HepG2 (cell line): ENCODE measurements at regions not wholly inside any gene's neighbourhood (a gene's known extent, or its start where the extent isn't known, plus 50 kb on each side); places are given as distances from the start of the nearest gene placed in this dataset.

Experiments
- ATAC-seq: fragments of 200-7000 bp; cut with Tn5 transposase; 3 replicates; pipeline ENCODE4 v1.9.1; 2020; ENCODE audit warnings: mild to moderate bottlenecking, moderate library complexity
- BruUV-seq: library from RNA; stranded (reverse); fragments of 400-500 nt; replicated peaks from 2 replicates; lab custom pipeline; 2021; lab: Mats Ljungman, UMichigan
- CTCF ChIA-PET: fragments of 300-600 bp; formaldehyde crosslinking; extraction: SDS; loops from one replicate; lab custom pipeline; 2021; ENCODE audit warnings: low total read pairs, inconsistent platforms, low intra/inter-chr PET ratio; lab: Yijun Ruan, JAX
- POLR2A ChIA-PET: fragments of 350-600 bp; sonication (Branson Sonifier 250); formaldehyde crosslinking; loops from one replicate; lab custom pipeline; 2020; ENCODE audit warnings: antibody characterized with exemption, inconsistent platforms; lab: Yijun Ruan, JAX
- DNase-seq: peaks from one replicate; pipeline ENCODE4 v3.0.0-alpha.2; 2015; ENCODE audit warnings: low spot score
- FAIRE-seq: peaks from 3 replicates; lab custom pipeline; 2011; peaks lifted over from hg19 to GRCh38; lab: Jason Lieb, UNC
- H2AFZ ChIP-seq: one replicate; pipeline ENCODE4 v1.6.1; 2011; ENCODE audit warnings: low read length, inconsistent platforms
- H3K27ac ChIP-seq: fragments of 300-600 bp; 3 replicates; pipeline ENCODE4 v1.8.0; 2011; ENCODE audit warnings: mixed run types, mild to moderate bottlenecking, mixed read lengths, low read length, inconsistent platforms; ENCODE audit not compliant: insufficient read depth; ENCODE audit errors: extremely low read length
- H3K27me3 ChIP-seq, 2 experiments: fragments of 200-600 bp in 1 of 2; 2 replicates in 1 of 2; 3 replicates in 1 of 2; pipeline versions ENCODE4 v1.6.0 to v1.8.0; 2011; ENCODE audit warnings: low read length in 2 of 2, mild to moderate bottlenecking in 2 of 2, moderate library complexity in 2 of 2, inconsistent platforms in 1 of 2; ENCODE audit not compliant: insufficient read depth in 2 of 2, control insufficient read depth in 1 of 2
- H3K36me3 ChIP-seq, 2 experiments: fragments of 200-600 bp in 1 of 2; replicated peaks in 1 of 2; 2 replicates in 1 of 2; 3 replicates in 1 of 2; pipeline versions ENCODE4 v1.5.1 to v1.8.0; 2011; ENCODE audit warnings: low read length in 2 of 2, inconsistent platforms in 1 of 2; ENCODE audit not compliant: insufficient read depth in 2 of 2, control insufficient read depth in 1 of 2
- H3K4me1 ChIP-seq: 2 replicates; pipeline ENCODE4 v1.5.1; 2012; ENCODE audit warnings: low read length, inconsistent platforms; ENCODE audit not compliant: insufficient read depth
- H3K4me2 ChIP-seq: 2 replicates; pipeline ENCODE4 v1.6.0; 2011; ENCODE audit warnings: low read depth, low read length, inconsistent platforms
- H3K4me3 ChIP-seq, 3 experiments: fragments of 200-600 bp in 1 of 3; sonication (generic), shearing (Covaris generic) in 1 of 3; replicated peaks in 1 of 3; 2 replicates each; pipeline ENCODE4 v1.5.1; 2011 to 2016; ENCODE audit warnings: low read length in 3 of 3, inconsistent platforms in 2 of 3, low read depth in 2 of 3, mild to moderate bottlenecking in 2 of 3, control low read depth in 1 of 3, mixed read lengths in 1 of 3; ENCODE audit not compliant: insufficient read depth in 1 of 3
- H3K79me2 ChIP-seq: one replicate; pipeline ENCODE4 v1.6.1; 2011; ENCODE audit warnings: low read length, inconsistent platforms; ENCODE audit not compliant: insufficient read depth
- H3K9ac ChIP-seq: 2 replicates; pipeline ENCODE4 v1.6.0; 2011; ENCODE audit warnings: mild to moderate bottlenecking, low read depth, low read length, inconsistent platforms; ENCODE audit not compliant: insufficient read depth
- H3K9me3 ChIP-seq: 2 replicates; pipeline ENCODE4 v1.5.1; 2012; ENCODE audit warnings: mild to moderate bottlenecking, low read length
- H4K20me1 ChIP-seq: 2 replicates; pipeline ENCODE4 v1.6.0; 2011; ENCODE audit warnings: inconsistent platforms, mild to moderate bottlenecking, low read length, moderate library complexity; ENCODE audit not compliant: insufficient read depth
- ATF6 ChIP-seq: sonication (generic); formaldehyde crosslinking; conservative IDR thresholded peaks from 2 replicates; pipeline ENCODE4 v1.4.0; 2020; ENCODE audit warnings: missing genetic modification reagents
- CAMTA2 ChIP-seq: sonication (generic); formaldehyde crosslinking; IDR thresholded peaks from 2 replicates; pipeline ENCODE4 v1.4.0; 2020; ENCODE audit warnings: mild to moderate bottlenecking, missing genetic modification reagents, borderline replicate concordance
- CBX2 ChIP-seq, 2 experiments: fragments of 200-600 bp in 1 of 2; sonication (generic); formaldehyde crosslinking in 1 of 2; IDR thresholded peaks; 2 replicates each; pipeline versions ENCODE4 v1.7.0 to v1.8.1; 2018 to 2022; ENCODE audit warnings: low read depth in 2 of 2, low read length in 1 of 2, mild to moderate bottlenecking in 1 of 2, missing genetic modification reagents in 1 of 2
- HES4 ChIP-seq: sonication (generic); formaldehyde crosslinking; IDR thresholded peaks from 2 replicates; pipeline ENCODE4 v1.9.0; 2021; ENCODE audit warnings: mild to moderate bottlenecking, missing genetic modification reagents, borderline replicate concordance
- HOXA5 ChIP-seq: sonication (generic); formaldehyde crosslinking; IDR thresholded peaks from 2 replicates; pipeline ENCODE4 v1.4.0; 2020; ENCODE audit warnings: missing genetic modification reagents
- LCORL ChIP-seq, 2 experiments: fragments of 450-650 bp in 1 of 2; sonication (generic) in 1 of 2; formaldehyde crosslinking in 1 of 2; IDR thresholded peaks; 2 replicates each; pipeline versions ENCODE4 v1.5.0 to v1.6.1; 2017 to 2020; ENCODE audit warnings: antibody characterized with exemption in 1 of 2, missing genetic modification reagents in 1 of 2
- RXRB ChIP-seq: IDR thresholded peaks from 2 replicates; pipeline ENCODE4 v1.6.1; 2016; ENCODE audit warnings: borderline replicate concordance, missing genetic modification reagents, missing compliant biosample characterization
- TERF1 ChIP-seq: sonication (generic); formaldehyde crosslinking; IDR thresholded peaks from 2 replicates; pipeline ENCODE4 v1.8.0; 2022; ENCODE audit warnings: mild to moderate bottlenecking, missing genetic modification reagents, moderate library complexity
- ZBTB46 ChIP-seq: sonication (generic); formaldehyde crosslinking; IDR thresholded peaks from 2 replicates; pipeline ENCODE4 v1.4.0; 2020; ENCODE audit warnings: mild to moderate bottlenecking, missing genetic modification reagents, borderline replicate concordance
- ZMYM2 ChIP-seq: sonication (generic); formaldehyde crosslinking; IDR thresholded peaks from 2 replicates; pipeline ENCODE4 v1.8.0; 2022; ENCODE audit warnings: mild to moderate bottlenecking, missing genetic modification reagents
- ZNF414 ChIP-seq: sonication (generic); formaldehyde crosslinking; IDR thresholded peaks from 2 replicates; pipeline ENCODE4 v1.5.0; 2020; ENCODE audit warnings: missing genetic modification reagents
- ZNF430 ChIP-seq: sonication (generic); formaldehyde crosslinking; IDR thresholded peaks from 2 replicates; pipeline ENCODE4 v1.9.0; 2021; ENCODE audit warnings: mild to moderate bottlenecking, missing genetic modification reagents
- ZNF501 ChIP-seq: sonication (generic); formaldehyde crosslinking; IDR thresholded peaks from 2 replicates; pipeline ENCODE4 v1.5.1; 2020; ENCODE audit warnings: mild to moderate bottlenecking, moderate library complexity, missing genetic modification reagents
- ZNF660 ChIP-seq: sonication (generic); formaldehyde crosslinking; IDR thresholded peaks from 2 replicates; pipeline ENCODE4 v1.5.1; 2020; ENCODE audit warnings: mild to moderate bottlenecking, low read depth, missing genetic modification reagents, borderline replicate concordance
- ZSCAN21 ChIP-seq: sonication (generic); formaldehyde crosslinking; IDR thresholded peaks from 2 replicates; pipeline ENCODE4 v1.8.0; 2022; ENCODE audit warnings: mild to moderate bottlenecking, missing genetic modification reagents, moderate library complexity, borderline replicate concordance
- ZSCAN31 ChIP-seq: sonication (generic); formaldehyde crosslinking; IDR thresholded peaks from 2 replicates; pipeline ENCODE4 v1.5.0; 2020; ENCODE audit warnings: low read depth, mild to moderate bottlenecking, missing genetic modification reagents
- WGBS: methylation state at CpG from one replicate; pipeline ENCODE4 v1.1.6; 2017; ENCODE audit warnings: low lambda C conversion rate; 5-methylcytosine and 5-hydroxymethylcytosine counted together
- in situ Hi-C: cut with HindIII; loops from 2 replicates; pipeline ENCODE4 v1.10.0; 2017; ENCODE audit warnings: low pct_unique_long_range_greater_than_20kb; ENCODE audit not compliant: extremely low pct_ligation_motif_present
- intact Hi-C: fragments of 100-400 bp; cut with micrococcal nuclease; formaldehyde crosslinking; loops from one replicate; pipeline ENCODE4 v1.10.0; 2022; ENCODE audit not compliant: unreplicated experiment

- no peak for DNase-seq
- POLR2A ChIA-PET = no interaction called here
- Histone ChIP-seq H3K79me2 (no peaks in the 10 kb centered on the region), H3K4me1 (no peaks in the 10 kb centered on the region), H3K36me3 (no peaks in the 10 kb centered on the region), H2AFZ (no peak overlapping the region), H3K27me3 (no peaks in the 10 kb centered on the region), H4K20me1 (no peaks in the 10 kb centered on the region), H3K9ac (no peak overlapping the region), H3K9me3 (no peaks in the 10 kb centered on the region), H3K27ac (no peak overlapping the region), H3K4me3 (no peak overlapping the region), H3K4me2 (no peak overlapping the region)
- TF ChIP-seq ZSCAN21 (CRISPR knock-in tag) = no peak
- TF ChIP-seq TERF1 (CRISPR knock-in tag) = no peak
- TF ChIP-seq ZNF430 (CRISPR knock-in tag) = no peak
- no peak for TF ChIP-seq ZNF660
- TF ChIP-seq CAMTA2 (CRISPR knock-in tag) = no peak
- TF ChIP-seq ZSCAN31 = no peak
- no peak for TF ChIP-seq HES4
- no peak for TF ChIP-seq ATF6 (CRISPR knock-in tag)
- no peak for TF ChIP-seq ZMYM2
- TF ChIP-seq RXRB (CRISPR knock-in tag) = no peak
- no peak for TF ChIP-seq ZNF501 (CRISPR knock-in tag)
- no peak for TF ChIP-seq HOXA5
- no peak for TF ChIP-seq LCORL (IDR thresholded peaks at IDR 0.05)
- no peak for TF ChIP-seq LCORL (CRISPR knock-in tag; IDR thresholded peaks at IDR 0.05)
- no peak for TF ChIP-seq CBX2 (IDR thresholded peaks at IDR 0.05; ENCODE audit: low read depth, low read length)
- TF ChIP-seq CBX2 (CRISPR knock-in tag; IDR thresholded peaks at IDR 0.05; ENCODE audit: low read depth) = no peak
- TF ChIP-seq ZBTB46 = no peak
- no peak for TF ChIP-seq ZNF414 (CRISPR knock-in tag)
- ATAC-seq = no peak
- no peak for FAIRE-seq
- 3% methylated on average over 9 of the region's 9 CpGs for WGBS
- BruUV-seq = no TSS peak
- CTCF ChIA-PET = no interaction called here
- intact Hi-C loops = no loop called here
- in situ Hi-C loops = no loop called here
These were observed 203.3 kb upstream of the LMCD1 start for GRCh38 chr3:8298021-8298954.
